GM23248 (cell line): ENCODE measurements at regions not wholly inside any gene's neighbourhood (a gene's known extent, or its start where the extent isn't known, plus 50 kb on each side); places are given as distances from the start of the nearest gene placed in this dataset.

Experiments used
- DNase-seq: peaks from one replicate; pipeline ENCODE4 v3.0.0-alpha.2; 2015
- H2AFZ ChIP-seq: fragments of 200-600 bp; sonication (generic); 2 replicates; pipeline ENCODE4 v1.6.1; 2016; ENCODE audit warnings: antibody characterized with exemption
- H3F3A ChIP-seq: fragments of 200-600 bp; sonication (generic); 2 replicates; pipeline ENCODE4 v1.6.1; 2016; ENCODE audit warnings: mild to moderate bottlenecking, antibody characterized with exemption, mixed run types; ENCODE audit not compliant: insufficient read depth
- H3K27ac ChIP-seq: fragments of 200-600 bp; sonication (generic); 2 replicates; pipeline ENCODE4 v1.5.1; 2016; ENCODE audit warnings: mild to moderate bottlenecking
- H3K27me3 ChIP-seq: fragments of 200-600 bp; sonication (generic); replicated peaks from 2 replicates; pipeline ENCODE4 v1.6.1; 2016; ENCODE audit warnings: mild to moderate bottlenecking; ENCODE audit not compliant: insufficient read depth
- H3K36me3 ChIP-seq: fragments of 200-600 bp; sonication (generic); 2 replicates; pipeline ENCODE4 v1.6.1; 2016; ENCODE audit warnings: low read depth, mild to moderate bottlenecking
- H3K4me1 ChIP-seq: fragments of 200-600 bp; sonication (generic); 2 replicates; pipeline ENCODE4 v1.6.1; 2016; ENCODE audit warnings: mild to moderate bottlenecking; ENCODE audit not compliant: insufficient read depth
- H3K4me2 ChIP-seq: fragments of 200-600 bp; sonication (generic); one replicate; pipeline ENCODE4 v1.6.1; 2016; ENCODE audit warnings: mild to moderate bottlenecking; ENCODE audit not compliant: unreplicated experiment
- H3K4me3 ChIP-seq: fragments of 200-600 bp; sonication (generic); 2 replicates; pipeline ENCODE4 v1.5.1; 2016; ENCODE audit warnings: mild to moderate bottlenecking
- H3K79me2 ChIP-seq: fragments of 200-600 bp; sonication (generic); 2 replicates; pipeline ENCODE4 v1.6.1; 2016; ENCODE audit warnings: mild to moderate bottlenecking; ENCODE audit not compliant: insufficient read depth
- H3K9ac ChIP-seq: fragments of 200-600 bp; sonication (generic); 2 replicates; pipeline ENCODE4 v1.6.1; 2016; ENCODE audit warnings: mild to moderate bottlenecking
- H3K9me2 ChIP-seq: fragments of 200-600 bp; sonication (generic); 2 replicates; pipeline ENCODE4 v1.6.1; 2016; ENCODE audit warnings: mixed run types, mild to moderate bottlenecking, moderate library complexity; ENCODE audit not compliant: insufficient read depth
- H3K9me3 ChIP-seq: fragments of 200-600 bp; sonication (generic); one replicate; pipeline ENCODE4 v1.6.1; 2017; ENCODE audit warnings: low read depth
- H4K20me1 ChIP-seq: fragments of 200-600 bp; sonication (generic); 2 replicates; pipeline ENCODE4 v1.6.0; 2016; ENCODE audit not compliant: insufficient read depth
- EZH2 ChIP-seq: fragments of 200-600 bp; sonication (generic); IDR thresholded peaks from 2 replicates; pipeline ENCODE4 v1.6.1; 2018; ENCODE audit warnings: antibody characterized with exemption, mild to moderate bottlenecking; ENCODE audit not compliant: insufficient read depth, poor library complexity, severe bottlenecking
- EZH2phosphoT487 ChIP-seq: fragments of 200-600 bp; sonication (generic); IDR thresholded peaks from 2 replicates; pipeline ENCODE4 v1.6.1; 2018; ENCODE audit warnings: antibody characterized with exemption, moderate library complexity, mild to moderate bottlenecking, low read depth; ENCODE audit not compliant: insufficient read depth
- WGBS, 2 experiments: methylation state at CpG; one replicate each; pipeline ENCODE4 v1.1.6; 2015 to 2017; ENCODE audit warnings: low lambda C conversion rate in 2 of 2, low coverage in 1 of 2; ENCODE audit errors: missing lambda C conversion rate in 2 of 2; 5-methylcytosine and 5-hydroxymethylcytosine counted together
- in situ Hi-C: fragments of 300-500 bp; cut with MboI; formaldehyde crosslinking; loops from 2 replicates; pipeline ENCODE4 v1.15.0; 2020

- no peaks in the 10 kb centered on the region for H3K79me2 ChIP-seq
Measured at GRCh38 chr6:145224450-145224849, 510.9 kb downstream of the EPM2A start.

GRCh38 chr6:145225500-145225899 is 509.8 kb downstream of the EPM2A start:
- no peaks in the 10 kb centered on the region for H3K9me3 ChIP-seq
- H3F3A ChIP-seq: no peaks in the 10 kb centered on the region
- DNase-seq: no peak
- no peak overlapping the region for H2AFZ ChIP-seq
- H3K9me2 ChIP-seq: no peaks in the 10 kb centered on the region
- H3K27me3 ChIP-seq: no peaks in the 10 kb centered on the region
- H4K20me1 ChIP-seq: no peaks in the 10 kb centered on the region
- in situ Hi-C loops: no loop called here
- no peak overlapping the region for H3K4me3 ChIP-seq
- H3K27ac ChIP-seq: no peak overlapping the region
- H3K4me2 ChIP-seq: no peak overlapping the region
- TF ChIP-seq EZH2phosphoT487 (no peak), EZH2 (no peak)
- WGBS, 2 experiments: 47 to 58% methylated on average over 3 of the region's 3 CpGs
- no peak overlapping the region for H3K9ac ChIP-seq
- H3K36me3 ChIP-seq: no peaks in the 10 kb centered on the region
- no peaks in the 10 kb centered on the region for H3K79me2 ChIP-seq
- H3K4me1 ChIP-seq: no peaks in the 10 kb centered on the region

More at GRCh38 chr6:145224450-145224849, 510.9 kb downstream of the EPM2A start:
- Histone ChIP-seq H3K9me2 (no peaks in the 10 kb centered on the region), H3K4me1 (no peaks in the 10 kb centered on the region), H3K27ac (no peak overlapping the region), H3K4me3 (no peak overlapping the region), H3K36me3 (no peaks in the 10 kb centered on the region), H4K20me1 (no peaks in the 10 kb centered on the region), H3K4me2 (no peak overlapping the region), H2AFZ (no peak overlapping the region), H3K9ac (no peak overlapping the region), H3K27me3 (no peaks in the 10 kb centered on the region), H3F3A (no peaks in the 10 kb centered on the region), H3K9me3 (no peaks in the 10 kb centered on the region)
- no peak for DNase-seq
- 48 to 61% methylated on average over 3 of the region's 3 CpGs for WGBS, 2 experiments
- in situ Hi-C loops: no loop called here
- TF ChIP-seq EZH2phosphoT487: no peak
- no peak for TF ChIP-seq EZH2

GRCh38 chr6:145227593-145227992 is 507.7 kb downstream of the EPM2A start:
- Histone ChIP-seq H3K27ac (no peak overlapping the region), H3K9me3 (no peaks in the 10 kb centered on the region), H2AFZ (no peak overlapping the region), H3K9ac (no peak overlapping the region), H3K4me2 (no peak overlapping the region), H4K20me1 (no peaks in the 10 kb centered on the region), H3K27me3 (no peaks in the 10 kb centered on the region), H3K4me1 (no peaks in the 10 kb centered on the region), H3K79me2 (no peaks in the 10 kb centered on the region), H3K9me2 (no peaks in the 10 kb centered on the region), H3K4me3 (no peak overlapping the region), H3K36me3 (no peaks in the 10 kb centered on the region), H3F3A (no peaks in the 10 kb centered on the region)
- in situ Hi-C loops: no loop called here
- WGBS, 2 experiments: 79% methylated on average over 6 of the region's 6 CpGs
- TF ChIP-seq EZH2 (no peak), EZH2phosphoT487 (no peak)
- DNase-seq: no peak

DNA sequence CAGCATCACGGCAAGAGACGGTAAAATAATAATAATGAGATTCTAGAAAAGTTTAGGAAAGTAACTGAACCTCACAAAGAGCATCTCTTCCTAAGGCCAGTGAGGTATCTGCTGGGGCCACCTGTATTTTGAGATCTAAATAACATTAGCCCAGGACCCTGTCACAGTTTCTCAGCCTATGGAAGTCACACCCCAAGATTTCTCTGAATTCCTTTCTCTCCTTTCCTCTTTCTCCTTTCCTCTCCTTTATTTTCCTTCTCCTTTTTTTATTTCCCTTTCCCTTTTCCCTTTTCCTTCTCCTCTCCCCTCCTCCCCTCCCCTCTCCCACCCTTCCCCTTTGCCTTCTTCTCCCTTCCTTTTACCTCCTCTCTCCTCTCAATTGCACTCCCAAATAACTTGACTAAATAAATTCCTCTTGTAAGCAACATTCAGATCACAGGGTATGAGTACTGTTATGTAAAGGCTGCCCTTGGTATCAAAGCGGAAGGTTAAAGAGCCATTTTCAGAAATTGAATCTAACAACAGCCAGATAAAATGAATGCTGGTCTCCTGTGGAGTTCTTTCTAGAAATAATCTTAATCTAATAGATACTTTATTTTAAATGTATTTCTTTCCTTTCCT is 506.2 kb downstream of the EPM2A start:
- Histone ChIP-seq H2AFZ (no peak overlapping the region), H3K9me2 (no peaks in the 10 kb centered on the region), H3K4me1 (no peaks in the 10 kb centered on the region), H3K9me3 (no peaks in the 10 kb centered on the region), H3K4me3 (no peak overlapping the region), H3K79me2 (no peaks in the 10 kb centered on the region), H3K36me3 (no peaks in the 10 kb centered on the region), H3K27ac (no peak overlapping the region), H3K27me3 (no peaks in the 10 kb centered on the region), H3K4me2 (no peak overlapping the region), H4K20me1 (no peaks in the 10 kb centered on the region), H3F3A (no peaks in the 10 kb centered on the region), H3K9ac (no peak overlapping the region)
- DNase-seq: no peak
- WGBS, 2 experiments: 88 to 90% methylated on average over 3 of the region's 3 CpGs
- TF ChIP-seq EZH2 (no peak), EZH2phosphoT487 (no peak)
- in situ Hi-C loops: no loop called here

GRCh38 chr6:145233955-145234354 is 501.4 kb downstream of the EPM2A start:
- H2AFZ ChIP-seq: no peak overlapping the region
- no peak overlapping the region for H3K27ac ChIP-seq
- H3K4me2 ChIP-seq: no peak overlapping the region
- no peaks in the 10 kb centered on the region for H4K20me1 ChIP-seq
- in situ Hi-C loops: no loop called here
- 50 to 60% methylated on average over 2 of the region's 2 CpGs for WGBS, 2 experiments
- no peak for DNase-seq
- no peak overlapping the region for H3K4me3 ChIP-seq
- H3K9ac ChIP-seq: no peak overlapping the region
- H3K9me2 ChIP-seq: no peaks in the 10 kb centered on the region
- H3K36me3 ChIP-seq: no peaks in the 10 kb centered on the region
- TF ChIP-seq EZH2: no peak
- TF ChIP-seq EZH2phosphoT487: no peak
- no peaks in the 10 kb centered on the region for H3F3A ChIP-seq
- H3K9me3 ChIP-seq: no peaks in the 10 kb centered on the region
- no peaks in the 10 kb centered on the region for H3K79me2 ChIP-seq
- H3K27me3 ChIP-seq: no peaks in the 10 kb centered on the region
- no peaks in the 10 kb centered on the region for H3K4me1 ChIP-seq
